ENCODE measurements at regions not wholly inside any gene's neighbourhood (a gene's known extent, or its start where the extent isn't known, plus 50 kb on each side); places are given as distances from the start of the nearest gene placed in this dataset.

- H3K4me2 ChIP-seq (ENCODE audit: insufficient read depth, low read length), result no peak overlapping the region
- ChIA-PET CTCF (no interaction called here), POLR2A (no interaction called here)
- no peak for FAIRE-seq
- H3K27ac ChIP-seq (ENCODE audit: insufficient read depth, low read depth, low read length), result no peak overlapping the region
- no peaks in the 10 kb centered on the region for H3K9me3 ChIP-seq (replicated peaks; ENCODE audit: control insufficient read depth, insufficient read depth, low read length)
- no peaks in the 10 kb centered on the region for H3K36me3 ChIP-seq (ENCODE audit: control insufficient read depth in 2 of 2, extremely low read depth in 1 of 2, insufficient read depth in 2 of 2, low read length in 2 of 2)
- no peak overlapping the region for H2AFZ ChIP-seq (ENCODE audit: low read depth, low read length)
- no peaks in the 10 kb centered on the region for H3K4me1 ChIP-seq (ENCODE audit: control insufficient read depth, extremely low read depth, insufficient read depth, low read length)
- no peaks in the 10 kb centered on the region for H3K9me1 ChIP-seq (replicated peaks; ENCODE audit: control insufficient read depth, extremely low read depth, insufficient read depth, low read length)
- H4K20me1 ChIP-seq (replicated peaks; ENCODE audit: control insufficient read depth, extremely low read depth, insufficient read depth, low read length), result no peaks in the 10 kb centered on the region
- no peak overlapping the region for H3K4me3 ChIP-seq (replicated peaks in 1 of 3; ENCODE audit: insufficient read depth in 1 of 3, low read depth in 1 of 3, low read length in 3 of 3)
- H3K27me3 ChIP-seq (ENCODE audit: control insufficient read depth in 2 of 2, insufficient read depth in 2 of 2, low read length in 2 of 2), result peaks cover 0 to 2% of the 10 kb centered on the region in 2 experiments
- intact Hi-C loops (cut with micrococcal nuclease) (no loop called here), dilution Hi-C loops (cut with MboI; ENCODE audit: extremely low pct_ligation_motif_present, low sequenced_read_pairs) (no loop called here)
- no peak for DNase-seq (ENCODE audit: low read depth, low spot score)
- no peaks in the 10 kb centered on the region for H3K79me2 ChIP-seq (ENCODE audit: control insufficient read depth, insufficient read depth, low read length)
- no TSS peak for BruUV-seq (replicated peaks)
- no peak overlapping the region for H3K9ac ChIP-seq (replicated peaks; ENCODE audit: extremely low read depth, insufficient read depth, low read length)
- TF ChIP-seq GATA2 (IDR thresholded peaks at IDR 0.05; ENCODE audit: insufficient read depth, insufficient read length, low read depth, low read length) (no peak), CTCF (IDR thresholded peaks at IDR 0.05; ENCODE audit: extremely low read depth in 1 of 2, insufficient read depth in 1 of 2, low read depth in 1 of 2, low read length in 2 of 2) (no peak), FOS (IDR thresholded peaks at IDR 0.05; ENCODE audit: borderline replicate concordance, insufficient read depth, low read length) (no peak), MYC (IDR thresholded peaks at IDR 0.05; ENCODE audit: low read depth, low read length) (no peak), EZH2 (IDR thresholded peaks at IDR 0.05; ENCODE audit: borderline replicate concordance, low read depth, low read length, severe bottlenecking) (no peak), POLR2A (IDR thresholded peaks at IDR 0.05; ENCODE audit: low read depth, low read length) (no peak), POLR2AphosphoS5 (IDR thresholded peaks at IDR 0.05; ENCODE audit: insufficient read depth, low read depth, low read length) (no peak), MAX (IDR thresholded peaks at IDR 0.05; ENCODE audit: insufficient read depth, insufficient read length) (no peak), JUN (IDR thresholded peaks at IDR 0.05; ENCODE audit: borderline replicate concordance, insufficient read depth, insufficient read length, low read depth) (no peak)
Measured at GRCh38 chr3:22269831-22270230, 518.8 kb upstream of the ZNF385D start.

All from endothelial cell of umbilical vein (primary cell).